ENCODE measurements at regions not wholly inside any gene's neighbourhood (a gene's known extent, or its start where the extent isn't known, plus 50 kb on each side); places are given as distances from the start of the nearest gene placed in this dataset.

DNA sequence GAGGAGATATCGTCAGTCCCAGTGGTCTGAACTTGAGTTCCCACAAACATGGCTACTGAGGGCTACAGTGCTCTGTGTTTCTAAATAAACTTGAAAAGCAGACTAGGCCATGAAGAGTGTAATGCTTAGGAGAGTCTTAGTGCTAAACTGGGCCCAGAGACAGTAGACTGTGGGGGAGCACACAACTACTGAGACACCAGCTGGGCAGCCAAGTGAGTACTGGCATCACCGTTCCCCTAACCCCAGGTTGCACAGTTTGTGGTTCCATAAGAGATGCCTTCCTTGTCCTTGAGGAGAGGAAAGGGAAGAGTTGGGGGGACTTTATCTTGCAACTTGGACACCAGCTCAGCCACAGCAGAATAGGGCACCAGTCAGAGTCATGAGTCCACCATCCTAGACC lies 172.1 kb upstream of the DMRTA1 start:
- ChIA-PET POLR2A (no interaction called here), CTCF (no interaction called here), RAD21 (ENCODE audit: low non-redundant PET in 1 of 2, low total read pairs in 2 of 2, uncharacterized antibody in 2 of 2, unreplicated experiment in 2 of 2) (no interaction called here)
- Histone ChIP-seq H3K79me2 (ENCODE audit: insufficient read depth, low read length) (no peaks in the 10 kb centered on the region), H4K20me1 (ENCODE audit: insufficient read depth) (no peaks in the 10 kb centered on the region), H3K27me3 (ENCODE audit: insufficient read depth, low read length) (no peaks in the 10 kb centered on the region), H3K4me3 (replicated peaks in 1 of 2; ENCODE audit: low read depth in 1 of 2, low read length in 2 of 2) (no peak overlapping the region), H3K9ac (ENCODE audit: low read length) (no peak overlapping the region), H3K4me1 (ENCODE audit: control insufficient read depth in 1 of 2, insufficient read depth in 2 of 2, low read length in 2 of 2) (no peaks in the 10 kb centered on the region), H3K4me2 (ENCODE audit: low read length) (no peak overlapping the region), H3K27ac (ENCODE audit: low read depth, low read length) (no peak overlapping the region), H3K9me3 (ENCODE audit: control insufficient read depth in 1 of 2, insufficient read depth in 1 of 2, low read depth in 1 of 2, low read length in 2 of 2) (no peaks in the 10 kb centered on the region), H3K36me3 (ENCODE audit: control insufficient read depth in 1 of 2, insufficient read depth in 2 of 2, low read length in 2 of 2) (no peaks in the 10 kb centered on the region), H3K9me2 (ENCODE audit: insufficient read depth) (no peaks in the 10 kb centered on the region), H2AFZ (ENCODE audit: low read depth, low read length, poor library complexity, severe bottlenecking) (no peak overlapping the region)
- ATAC-seq (no peak), DNase-seq (ENCODE audit: low read depth, low spot score) (no peak)
- intact Hi-C loops (cut with micrococcal nuclease) = no loop called here
- no TSS peak for BruUV-seq (replicated peaks)
- TF ChIP-seq TCF7L2 (IDR thresholded peaks at IDR 0.05; ENCODE audit: borderline replicate concordance, extremely low read depth, insufficient read depth, insufficient read length) = no peak
- TF ChIP-seq POLR2A (IDR thresholded peaks at IDR 0.05; ENCODE audit: borderline replicate concordance, extremely low read depth, insufficient read depth, insufficient read length) = no peak
- no peak for TF ChIP-seq CBX3 (IDR thresholded peaks at IDR 0.05; ENCODE audit: low read depth)
- TF ChIP-seq ELF1 (IDR thresholded peaks at IDR 0.05; ENCODE audit: borderline replicate concordance, low read depth) = no peak
- no peak for TF ChIP-seq JUND (IDR thresholded peaks at IDR 0.05)
- TF ChIP-seq, protein P1, sequence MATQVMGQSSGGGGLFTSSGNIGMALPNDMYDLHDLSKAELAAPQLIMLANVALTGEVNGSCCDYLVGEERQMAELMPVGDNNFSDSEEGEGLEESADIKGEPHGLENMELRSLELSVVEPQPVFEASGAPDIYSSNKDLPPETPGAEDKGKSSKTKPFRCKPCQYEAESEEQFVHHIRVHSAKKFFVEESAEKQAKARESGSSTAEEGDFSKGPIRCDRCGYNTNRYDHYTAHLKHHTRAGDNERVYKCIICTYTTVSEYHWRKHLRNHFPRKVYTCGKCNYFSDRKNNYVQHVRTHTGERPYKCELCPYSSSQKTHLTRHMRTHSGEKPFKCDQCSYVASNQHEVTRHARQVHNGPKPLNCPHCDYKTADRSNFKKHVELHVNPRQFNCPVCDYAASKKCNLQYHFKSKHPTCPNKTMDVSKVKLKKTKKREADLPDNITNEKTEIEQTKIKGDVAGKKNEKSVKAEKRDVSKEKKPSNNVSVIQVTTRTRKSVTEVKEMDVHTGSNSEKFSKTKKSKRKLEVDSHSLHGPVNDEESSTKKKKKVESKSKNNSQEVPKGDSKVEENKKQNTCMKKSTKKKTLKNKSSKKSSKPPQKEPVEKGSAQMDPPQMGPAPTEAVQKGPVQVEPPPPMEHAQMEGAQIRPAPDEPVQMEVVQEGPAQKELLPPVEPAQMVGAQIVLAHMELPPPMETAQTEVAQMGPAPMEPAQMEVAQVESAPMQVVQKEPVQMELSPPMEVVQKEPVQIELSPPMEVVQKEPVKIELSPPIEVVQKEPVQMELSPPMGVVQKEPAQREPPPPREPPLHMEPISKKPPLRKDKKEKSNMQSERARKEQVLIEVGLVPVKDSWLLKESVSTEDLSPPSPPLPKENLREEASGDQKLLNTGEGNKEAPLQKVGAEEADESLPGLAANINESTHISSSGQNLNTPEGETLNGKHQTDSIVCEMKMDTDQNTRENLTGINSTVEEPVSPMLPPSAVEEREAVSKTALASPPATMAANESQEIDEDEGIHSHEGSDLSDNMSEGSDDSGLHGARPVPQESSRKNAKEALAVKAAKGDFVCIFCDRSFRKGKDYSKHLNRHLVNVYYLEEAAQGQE (IDR thresholded peaks at IDR 0.05; ENCODE audit: low read depth) = no peak
- no peak for TF ChIP-seq RAD21 (IDR thresholded peaks at IDR 0.05; ENCODE audit: low read depth)
- TF ChIP-seq ATF3 (IDR thresholded peaks at IDR 0.05) = no peak
- no peak for TF ChIP-seq FOSL1 (IDR thresholded peaks at IDR 0.05; ENCODE audit: low read depth)
- TF ChIP-seq EZH2 (IDR thresholded peaks at IDR 0.05) = no peak
- no peak for TF ChIP-seq YY1 (IDR thresholded peaks at IDR 0.05; ENCODE audit: extremely low read depth, insufficient replicate concordance, low read depth, low read length)
- TF ChIP-seq, protein P2, sequence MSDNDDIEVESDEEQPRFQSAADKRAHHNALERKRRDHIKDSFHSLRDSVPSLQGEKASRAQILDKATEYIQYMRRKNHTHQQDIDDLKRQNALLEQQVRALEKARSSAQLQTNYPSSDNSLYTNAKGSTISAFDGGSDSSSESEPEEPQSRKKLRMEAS (IDR thresholded peaks at IDR 0.05) = no peak
- no peak for TF ChIP-seq ZNF274 (IDR thresholded peaks at IDR 0.05; ENCODE audit: low read depth, low read length)
- no peak for TF ChIP-seq CTCF (IDR thresholded peaks at IDR 0.05 in 2 of 3, conservative IDR thresholded peaks at IDR 0.05 in 1 of 3; ENCODE audit: borderline replicate concordance in 1 of 3, insufficient read depth in 1 of 3, low read depth in 2 of 3, low read length in 2 of 3)
